HG03139 (cell line): ENCODE measurements at regions not wholly inside any gene's neighbourhood (a gene's known extent, or its start where the extent isn't known, plus 50 kb on each side); places are given as distances from the start of the nearest gene placed in this dataset.
"Not testable (repeated sequence)": the region's sequence is repeated elsewhere in the genome, so short reads cannot be mapped to it uniquely, and the experiment has no call there.

Source experiments
- ATAC-seq: cut with Tn5 transposase; IDR thresholded peaks from one replicate; pipeline ENCODE4 v1.9.1; 2021; ENCODE audit not compliant: unreplicated experiment

GRCh38 chr3:99321261-99321660 lies 317.1 kb upstream of the COL8A1 start:
- no peak for ATAC-seq

DNA sequence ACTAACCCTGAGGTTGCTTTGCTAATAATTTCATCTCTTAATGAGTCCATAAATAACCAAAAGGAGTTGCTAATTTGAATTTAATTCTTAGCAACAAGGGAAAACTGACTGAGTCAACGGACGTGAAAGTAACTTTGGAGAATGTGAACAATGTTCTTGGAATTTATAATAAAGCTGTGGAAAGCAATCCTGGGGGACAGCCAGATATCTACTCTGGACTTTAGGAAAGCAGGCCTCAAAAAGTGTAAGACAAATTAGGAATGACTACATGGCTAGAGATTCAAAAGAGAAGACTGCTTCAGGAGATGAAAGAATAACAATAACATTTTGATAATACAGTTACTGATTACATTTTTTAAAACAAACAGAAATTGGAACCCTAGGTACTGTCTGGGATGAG lies 318.4 kb upstream of the COL8A1 start:
- ATAC-seq, result no peak

GRCh38 chr3:99319450-99319849 lies 318.9 kb upstream of the COL8A1 start:
- ATAC-seq, result no peak

GRCh38 chr3:99317201-99317600 lies 321.2 kb upstream of the COL8A1 start:
- ATAC-seq, result no peak

DNA sequence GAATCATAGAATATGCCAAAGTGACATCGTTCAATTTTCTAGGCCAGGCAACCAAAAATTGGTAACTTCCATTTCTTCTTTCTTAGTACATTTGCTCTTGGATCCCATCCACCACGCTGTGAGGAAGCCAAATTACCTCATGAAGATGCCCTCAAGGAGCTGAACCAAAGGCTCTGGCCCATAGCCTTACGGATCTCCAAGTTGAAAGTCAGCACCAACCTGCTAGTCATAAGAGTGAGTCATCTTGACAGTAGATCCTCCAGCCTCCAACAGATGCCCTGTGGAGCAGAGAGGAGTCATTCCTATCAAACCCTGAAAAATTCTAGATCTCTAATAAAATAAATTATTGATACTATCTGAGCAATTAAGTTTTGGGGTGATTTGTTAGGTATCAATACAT lies 322.5 kb upstream of the COL8A1 start:
- ATAC-seq, result no peak

GRCh38 chr3:99313485-99313884 lies 324.9 kb upstream of the COL8A1 start:
- ATAC-seq, result no peak

DNA sequence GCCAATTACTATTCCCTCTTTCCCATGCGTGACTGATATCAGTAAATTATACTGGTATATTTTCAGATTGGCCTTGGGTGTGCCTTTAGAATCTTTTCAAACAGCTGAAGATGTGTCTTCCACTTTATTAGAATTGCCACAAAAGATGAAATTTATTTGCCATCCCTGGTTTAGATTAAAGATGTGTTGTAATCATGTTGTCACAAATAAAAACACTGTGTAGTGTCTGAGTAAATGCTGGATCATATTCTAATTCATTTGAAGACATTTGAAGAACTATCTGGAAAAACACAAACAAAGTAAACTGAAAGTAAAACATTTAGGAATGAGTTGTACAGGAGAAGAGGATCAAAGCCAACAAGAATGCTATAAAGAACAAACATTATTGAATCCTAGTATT lies 339.7 kb upstream of the COL8A1 start:
- ATAC-seq, result no peak

DNA sequence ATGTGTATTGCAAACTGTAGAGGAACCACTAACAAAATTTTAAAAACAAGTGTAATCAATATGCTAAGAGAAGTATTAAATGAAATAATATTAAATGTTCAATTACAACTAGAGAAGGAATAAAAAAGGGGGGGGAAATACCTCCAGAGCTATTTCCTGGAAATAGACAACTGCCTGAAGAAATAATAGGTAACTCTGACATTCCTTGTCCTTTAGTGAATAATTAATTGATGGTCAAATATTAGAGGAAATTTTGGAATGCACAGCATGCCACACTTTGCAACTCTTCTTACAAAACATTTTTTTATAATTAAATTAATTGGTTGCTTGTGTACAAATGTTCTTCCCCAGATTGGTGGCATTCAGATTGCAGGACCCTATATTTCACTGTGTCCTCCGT lies 342.6 kb upstream of the COL8A1 start:
- ATAC-seq, result no peak

GRCh38 chr3:99294092-99294491 lies 344.3 kb upstream of the COL8A1 start:
- not testable (repeated sequence) for ATAC-seq

DNA sequence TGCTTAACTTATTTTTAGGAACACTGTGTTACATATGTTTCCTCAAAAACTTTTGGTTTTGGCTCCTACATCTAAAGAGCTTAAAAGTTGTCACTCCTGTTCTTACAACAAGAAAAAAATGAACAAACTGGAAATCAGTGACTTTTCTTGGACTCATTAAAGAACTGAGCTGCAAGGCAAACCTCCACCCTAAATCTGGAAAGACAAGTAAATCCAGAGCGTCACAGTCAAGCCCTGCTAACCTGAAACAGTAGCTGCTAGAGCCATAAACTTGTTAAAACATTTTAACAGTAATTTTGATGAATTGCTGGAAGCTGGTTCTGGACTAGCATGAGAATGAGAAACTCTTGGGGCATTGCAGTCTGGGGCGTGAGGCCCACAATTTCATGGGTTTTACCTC lies 350.5 kb upstream of the COL8A1 start:
- no peak for ATAC-seq

DNA sequence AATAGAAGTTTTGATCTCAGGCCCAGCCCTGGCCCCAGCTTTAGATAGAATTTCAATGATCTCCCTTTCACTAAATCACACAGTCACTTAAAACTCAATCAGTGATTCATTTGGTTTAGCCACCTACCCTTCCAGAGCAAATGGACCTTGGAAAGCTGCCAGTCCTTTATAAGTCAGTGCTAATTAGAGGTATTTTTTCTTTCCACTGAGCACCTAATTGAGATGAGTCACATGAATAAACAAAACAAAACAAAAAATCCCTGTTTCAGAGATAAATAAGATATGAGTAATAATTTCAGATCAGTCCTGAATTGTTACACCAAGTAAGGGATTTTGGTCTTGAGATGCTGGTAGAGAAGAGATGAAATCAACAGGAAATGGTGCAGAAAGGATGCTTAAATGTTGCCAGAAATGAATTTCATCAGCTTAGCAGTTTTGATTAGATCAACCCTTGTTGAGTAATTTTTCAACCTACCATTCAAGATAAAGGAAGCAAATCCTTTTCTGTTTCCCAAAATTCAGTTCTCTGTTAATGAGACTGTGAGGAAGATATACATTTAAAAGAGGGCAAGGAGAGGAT lies 352.0 kb upstream of the COL8A1 start:
- ATAC-seq, result no peak

DNA sequence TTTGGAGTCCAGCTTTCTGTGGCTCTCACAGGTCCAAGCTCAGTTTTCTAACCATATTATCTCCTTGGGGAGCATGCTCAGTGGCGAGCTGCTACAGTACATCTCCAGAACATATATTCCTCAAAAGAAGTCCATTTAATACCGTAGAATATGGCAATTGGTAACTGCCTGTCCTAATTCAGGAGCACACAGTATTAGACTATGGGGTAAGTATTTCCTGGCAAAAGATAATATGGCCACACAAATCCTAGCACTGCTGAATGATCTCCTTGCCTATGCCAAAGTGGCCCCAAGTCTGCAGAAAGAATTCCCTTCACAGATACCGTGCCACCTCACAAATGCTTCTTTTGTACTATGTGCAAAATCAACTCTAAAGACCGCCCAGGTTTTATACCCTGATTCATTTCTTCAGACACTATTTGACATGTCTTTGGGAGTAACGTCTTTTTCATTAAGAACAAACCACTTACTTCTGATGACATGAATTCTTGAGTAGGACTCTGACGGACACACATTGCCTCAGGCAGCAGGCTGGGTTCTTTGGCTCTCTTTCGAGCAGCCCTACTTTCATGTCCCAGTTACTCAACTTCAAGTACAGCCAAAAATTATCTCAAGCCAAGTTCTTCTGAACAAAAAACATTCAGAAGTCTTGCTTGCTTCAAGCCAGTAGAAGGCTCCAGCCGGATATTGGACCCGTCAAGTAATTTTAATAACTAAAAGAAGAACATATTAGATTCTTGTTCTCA lies 368.3 kb upstream of the DCBLD2 start:
- no peak for ATAC-seq

DNA sequence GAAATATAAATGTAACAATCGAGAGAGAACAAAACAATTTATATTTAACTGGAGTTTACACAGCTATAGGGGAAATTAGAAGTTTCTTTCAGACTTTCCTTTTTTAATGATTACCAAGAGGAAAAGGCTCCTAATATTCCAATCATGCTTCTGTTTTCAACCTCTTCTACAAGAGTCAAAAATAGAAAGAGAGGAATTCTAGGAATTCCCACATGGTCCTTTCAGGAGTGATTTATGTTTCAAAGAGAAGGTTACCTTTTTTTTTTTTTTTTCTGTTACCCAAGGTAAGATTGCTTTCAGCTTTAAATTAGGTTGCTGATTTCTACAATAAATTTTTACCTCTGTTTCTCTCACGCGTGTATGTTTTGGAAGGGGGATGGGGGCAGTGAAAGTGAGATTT lies 355.3 kb upstream of the DCBLD2 start:
- ATAC-seq, result no peak

- ATAC-seq, result no peak
These were observed 352.5 kb upstream of the DCBLD2 start for GRCh38 chr3:99253963-99254355.

DNA sequence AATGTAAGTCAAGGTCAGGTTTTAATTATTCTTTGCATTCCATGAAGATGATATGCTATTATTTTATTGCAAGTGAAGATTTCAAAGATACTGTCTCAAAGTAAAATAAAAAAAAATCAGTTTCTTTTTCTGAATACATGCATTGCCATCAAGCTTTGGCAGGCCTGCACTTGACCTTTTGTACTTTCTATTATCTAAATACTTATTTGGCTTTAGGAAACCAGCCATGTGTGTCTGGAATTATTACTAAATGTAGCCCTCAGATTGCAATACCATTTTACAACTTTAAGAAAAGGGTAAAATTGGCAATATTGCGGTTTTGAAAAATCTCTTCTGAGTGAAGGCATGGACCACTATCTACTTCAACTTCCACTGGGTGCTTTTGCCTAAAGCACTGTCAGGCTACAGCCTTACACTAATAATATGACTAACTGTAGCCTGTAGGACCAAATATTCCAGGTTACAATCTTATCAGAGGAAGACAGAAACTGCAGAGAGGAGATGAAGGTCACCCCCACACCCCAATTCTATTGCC lies 349.4 kb upstream of the DCBLD2 start:
- ATAC-seq, result no peak

GRCh38 chr3:99250272-99250671 lies 348.8 kb upstream of the DCBLD2 start:
- ATAC-seq, result no peak

DNA sequence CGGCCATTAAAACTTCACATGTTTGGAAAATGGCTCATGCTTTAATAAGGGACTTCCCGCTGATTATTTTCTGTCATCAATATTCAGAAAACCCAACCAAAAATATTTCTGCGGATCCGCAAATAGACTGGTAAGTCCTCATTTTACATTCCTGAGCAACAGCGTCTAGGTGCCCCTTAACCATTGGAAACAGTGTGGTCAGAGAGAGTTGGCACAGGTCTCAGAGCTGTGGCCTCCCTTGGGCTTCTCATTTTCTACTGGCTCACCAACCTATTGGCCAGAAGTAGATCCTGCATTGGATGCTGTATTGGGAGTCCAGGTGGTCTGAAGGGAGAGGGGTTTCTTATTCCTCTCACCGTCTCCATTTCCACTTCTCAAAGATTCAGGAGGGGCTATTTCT lies 348.1 kb upstream of the DCBLD2 start:
- no peak for ATAC-seq

- no peak for ATAC-seq
These were observed 347.4 kb upstream of the DCBLD2 start for GRCh38 chr3:99248913-99249312.

- ATAC-seq, result no peak
These were observed 346.6 kb upstream of the DCBLD2 start for GRCh38 chr3:99248130-99248529.

- no peak for ATAC-seq
These were observed 344.6 kb upstream of the DCBLD2 start for GRCh38 chr3:99246010-99246654.

DNA sequence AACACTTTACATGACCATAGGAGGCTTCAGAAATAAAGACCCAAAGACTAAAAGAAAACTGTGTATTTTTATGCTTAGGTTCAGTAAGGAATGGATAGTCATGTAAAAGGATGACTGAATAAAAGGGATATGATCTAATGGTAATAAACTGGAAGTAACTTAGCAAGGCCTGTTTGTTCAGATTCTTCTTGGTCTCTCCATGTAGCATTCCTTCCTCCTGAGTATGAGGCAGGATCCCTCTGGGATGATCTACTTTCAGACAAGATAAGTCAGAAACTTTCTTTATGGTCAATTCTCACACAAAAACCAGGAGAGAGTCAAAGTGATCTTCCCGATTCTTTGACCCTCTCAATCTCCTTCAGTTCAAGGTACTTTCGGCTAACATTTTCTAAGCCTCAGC lies 340.8 kb upstream of the DCBLD2 start:
- ATAC-seq, result no peak

DNA sequence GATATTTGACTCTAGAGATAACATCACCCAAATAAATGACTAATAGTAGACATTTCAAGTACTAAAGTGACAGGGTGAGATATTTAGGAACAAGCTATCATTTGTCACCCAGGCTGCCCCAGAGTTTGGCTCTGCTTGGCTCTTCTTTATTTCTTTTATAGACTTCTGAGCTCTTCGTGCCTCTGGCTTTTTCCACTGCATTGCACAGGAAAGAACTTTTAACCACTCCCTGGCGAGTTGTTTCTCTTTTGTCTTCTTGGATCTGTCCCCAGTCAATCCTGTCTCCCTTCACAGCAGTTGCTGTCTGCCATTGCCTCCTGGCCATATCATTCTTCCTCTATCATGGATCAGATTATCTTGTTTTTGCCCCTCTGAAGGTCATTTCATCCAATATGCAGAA lies 339.2 kb upstream of the DCBLD2 start:
- no peak for ATAC-seq
